Osteoblast (primary cell): ENCODE measurements at regions not wholly inside any gene's neighbourhood (a gene's known extent, or its start where the extent isn't known, plus 50 kb on each side); places are given as distances from the start of the nearest gene placed in this dataset.
"Not testable (repeated sequence)": the region's sequence is repeated elsewhere in the genome, so short reads cannot be mapped to it uniquely, and the experiment has no call there.

Experiments used
- DNase-seq: peaks from one replicate; pipeline ENCODE4 v3.0.0; 2011; ENCODE audit warnings: low spot score, mixed read lengths; ENCODE audit not compliant: insufficient read length; ENCODE audit errors: missing footprints
- H2AFZ ChIP-seq: 2 replicates; pipeline ENCODE4 v1.6.0; 2011; ENCODE audit warnings: mild to moderate bottlenecking, low read length
- H3K27ac ChIP-seq: 2 replicates; pipeline ENCODE4 v1.5.1; 2011; ENCODE audit warnings: mild to moderate bottlenecking, low read depth, low read length, moderate library complexity
- H3K27me3 ChIP-seq: 2 replicates; pipeline ENCODE4 v1.6.0; 2012; ENCODE audit warnings: mild to moderate bottlenecking, control low read depth, inconsistent platforms, low read length, moderate library complexity; ENCODE audit not compliant: insufficient read depth
- H3K36me3 ChIP-seq: 2 replicates; pipeline ENCODE4 v1.5.1; 2011; ENCODE audit warnings: mild to moderate bottlenecking, low read length, control low read depth, moderate library complexity; ENCODE audit not compliant: insufficient read depth
- H3K4me1 ChIP-seq: 2 replicates; pipeline ENCODE4 v1.5.1; 2011; ENCODE audit warnings: mild to moderate bottlenecking, low read length, control low read depth, moderate library complexity; ENCODE audit not compliant: insufficient read depth
- H3K4me2 ChIP-seq: 2 replicates; pipeline ENCODE4 v1.6.0; 2011; ENCODE audit warnings: mild to moderate bottlenecking, low read length; ENCODE audit not compliant: insufficient read depth
- H3K4me3 ChIP-seq: fragments of 200-600 bp; sonication (generic); 3 replicates; pipeline ENCODE4 v1.5.1; 2012; ENCODE audit warnings: mild to moderate bottlenecking, low read length, inconsistent platforms; ENCODE audit not compliant: insufficient read depth
- H3K79me2 ChIP-seq: 2 replicates; pipeline ENCODE4 v1.6.0; 2012; ENCODE audit warnings: mild to moderate bottlenecking, low read length, control low read depth, inconsistent platforms; ENCODE audit not compliant: insufficient read depth
- H3K9me3 ChIP-seq: 2 replicates; pipeline ENCODE4 v1.5.1; 2011; ENCODE audit warnings: low read depth, low read length, control low read depth
- H4K20me1 ChIP-seq: 2 replicates; pipeline ENCODE4 v1.6.0; 2012; ENCODE audit warnings: mild to moderate bottlenecking, low read length, control low read depth; ENCODE audit not compliant: insufficient read depth
- CTCF ChIP-seq: IDR thresholded peaks from 2 replicates; pipeline ENCODE4 v1.5.1; 2011; ENCODE audit warnings: mild to moderate bottlenecking, low read depth, low read length, moderate library complexity; ENCODE audit errors: extremely low read depth

- Histone ChIP-seq H3K79me2 (no peaks in the 10 kb centered on the region), H3K36me3 (no peaks in the 10 kb centered on the region), H3K4me1 (no peaks in the 10 kb centered on the region), H4K20me1 (no peaks in the 10 kb centered on the region), H3K9me3 (no peaks in the 10 kb centered on the region), H2AFZ (no peak overlapping the region), H3K4me2 (no peak overlapping the region), H3K27me3 (no peaks in the 10 kb centered on the region), H3K27ac (no peak overlapping the region), H3K4me3 (no peak overlapping the region)
- no peak for DNase-seq
- no peak for TF ChIP-seq CTCF
Observed at GRCh38 chr4:94131212-94131611, 76.5 kb upstream of the SMARCAD1 start.

- TF ChIP-seq CTCF: no peak
- Histone ChIP-seq H3K4me1 (no peaks in the 10 kb centered on the region), H3K79me2 (no peaks in the 10 kb centered on the region), H4K20me1 (no peaks in the 10 kb centered on the region), H3K27me3 (no peaks in the 10 kb centered on the region), H3K4me2 (no peak overlapping the region), H3K27ac (no peak overlapping the region), H3K36me3 (no peaks in the 10 kb centered on the region), H2AFZ (no peak overlapping the region), H3K4me3 (no peak overlapping the region), H3K9me3 (no peaks in the 10 kb centered on the region)
- no peak for DNase-seq
Observed at GRCh38 chr4:94135701-94136100, 72.0 kb upstream of the SMARCAD1 start.

- no peaks in the 10 kb centered on the region for H3K36me3 ChIP-seq
- no peaks in the 10 kb centered on the region for H3K9me3 ChIP-seq
- no peaks in the 10 kb centered on the region for H3K27me3 ChIP-seq
- no peaks in the 10 kb centered on the region for H3K79me2 ChIP-seq
- no peak overlapping the region for H3K4me3 ChIP-seq
- H3K4me1 ChIP-seq: no peaks in the 10 kb centered on the region
- no peak overlapping the region for H3K27ac ChIP-seq
- H4K20me1 ChIP-seq: no peaks in the 10 kb centered on the region
- no peak overlapping the region for H2AFZ ChIP-seq
- H3K4me2 ChIP-seq: no peak overlapping the region
- DNase-seq: no peak
- TF ChIP-seq CTCF: no peak
Observed at GRCh38 chr4:94139931-94140612, 67.6 kb upstream of the SMARCAD1 start.

GRCh38 chr4:94141001-94141400 is 66.7 kb upstream of the SMARCAD1 start:
- H3K4me2 ChIP-seq: no peak overlapping the region
- H3K27me3 ChIP-seq: no peaks in the 10 kb centered on the region
- H3K36me3 ChIP-seq: no peaks in the 10 kb centered on the region
- H3K4me1 ChIP-seq: no peaks in the 10 kb centered on the region
- H2AFZ ChIP-seq: no peak overlapping the region
- H3K27ac ChIP-seq: no peak overlapping the region
- no peak for TF ChIP-seq CTCF
- H3K4me3 ChIP-seq: no peak overlapping the region
- H3K79me2 ChIP-seq: no peaks in the 10 kb centered on the region
- H4K20me1 ChIP-seq: no peaks in the 10 kb centered on the region
- H3K9me3 ChIP-seq: no peaks in the 10 kb centered on the region
- no peak for DNase-seq

- H3K27ac ChIP-seq, H3K4me2 ChIP-seq, H3K4me3 ChIP-seq: not testable (repeated sequence)
Observed at GRCh38 chr4:94148052-94148451, 59.6 kb upstream of the SMARCAD1 start.

More at GRCh38 chr4:94148052-94148451, 59.6 kb upstream of the SMARCAD1 start:
- H3K79me2 ChIP-seq, H2AFZ ChIP-seq, DNase-seq, H3K27me3 ChIP-seq, H3K36me3 ChIP-seq, H4K20me1 ChIP-seq, H3K9me3 ChIP-seq, H3K4me1 ChIP-seq: not testable (repeated sequence)
